NOMO-1 treated with DMSO at 0.1 percent for 48 hours (cell line): ENCODE measurements at regions not wholly inside any gene's neighbourhood (a gene's known extent, or its start where the extent isn't known, plus 50 kb on each side); places are given as distances from the start of the nearest gene placed in this dataset.
"Not testable (repeated sequence)": the region's sequence is repeated elsewhere in the genome, so short reads cannot be mapped to it uniquely, and the experiment has no call there.

Source experiments
- DNase-seq: peaks from one replicate; lab custom pipeline; 2025; ENCODE audit not compliant: unreplicated experiment; lab: John Stamatoyannopoulos, UW

DNA sequence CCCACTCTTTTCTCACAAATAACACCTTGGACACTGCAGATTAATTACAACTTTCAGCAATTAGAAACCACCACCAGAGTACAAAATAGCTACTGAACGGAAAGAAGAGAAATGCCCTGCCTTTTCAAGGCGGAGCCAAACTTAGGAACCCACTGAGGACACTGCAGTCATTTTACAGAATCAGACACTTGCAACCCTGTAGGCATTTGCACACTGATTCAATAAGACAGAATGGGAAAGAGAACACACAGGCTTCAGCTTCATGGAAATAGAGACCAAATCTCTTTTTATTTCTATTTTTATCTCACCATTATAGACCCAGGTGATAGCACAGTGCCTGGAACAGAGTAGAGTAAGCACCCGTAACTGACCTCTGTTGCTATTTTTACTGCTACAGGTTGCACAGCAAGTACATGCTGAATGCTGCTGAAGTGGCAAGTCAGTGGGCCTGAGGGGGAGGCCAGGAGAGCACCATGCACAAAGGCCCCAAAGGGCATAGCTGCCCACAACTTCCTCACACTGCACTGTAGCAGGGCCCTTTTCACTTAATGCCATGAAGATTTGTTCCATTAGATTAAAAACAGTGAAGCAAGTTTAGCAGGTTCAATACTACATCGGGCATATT is 50.7 kb upstream of the EDARADD start:
- no peak for DNase-seq

DNA sequence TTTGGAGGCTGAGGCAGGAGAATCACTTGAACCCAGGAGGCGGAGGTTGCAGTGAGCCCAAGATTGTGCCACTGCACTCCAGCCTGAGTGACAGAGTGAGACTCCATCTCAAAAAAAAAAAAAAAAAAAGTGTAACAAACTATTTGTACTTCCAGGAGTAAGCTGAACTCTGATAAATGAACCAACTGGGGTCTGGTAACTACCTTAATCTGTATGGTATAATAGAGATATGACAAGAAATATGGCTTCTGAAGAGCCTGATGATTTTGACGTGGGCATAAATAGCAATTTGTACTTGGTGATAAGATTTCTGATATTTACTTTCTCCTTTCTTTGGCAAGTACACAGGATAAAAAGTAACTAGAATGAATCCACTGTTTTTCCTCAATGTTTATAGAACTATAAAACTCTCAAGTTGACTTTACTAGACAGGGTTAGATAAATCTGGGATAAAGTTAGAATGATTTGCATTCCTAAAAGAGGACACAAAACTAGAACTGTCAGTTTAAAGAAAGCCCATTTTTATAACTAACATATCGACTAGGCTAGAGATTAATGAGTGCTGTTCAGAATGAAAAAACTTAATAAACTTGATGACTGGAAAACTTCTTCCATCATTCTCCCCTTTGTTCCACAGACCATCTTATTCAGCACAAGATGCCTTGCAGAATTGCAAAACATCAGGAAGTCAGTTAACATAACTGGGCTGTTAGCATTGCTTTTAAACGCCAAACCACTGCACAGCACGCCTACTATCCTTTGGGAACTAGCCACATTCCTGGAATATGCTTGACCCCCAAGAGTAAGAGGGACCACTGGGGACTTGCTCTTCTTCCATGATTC is 51.5 kb upstream of the EDARADD start:
- DNase-seq, result no peak

DNA sequence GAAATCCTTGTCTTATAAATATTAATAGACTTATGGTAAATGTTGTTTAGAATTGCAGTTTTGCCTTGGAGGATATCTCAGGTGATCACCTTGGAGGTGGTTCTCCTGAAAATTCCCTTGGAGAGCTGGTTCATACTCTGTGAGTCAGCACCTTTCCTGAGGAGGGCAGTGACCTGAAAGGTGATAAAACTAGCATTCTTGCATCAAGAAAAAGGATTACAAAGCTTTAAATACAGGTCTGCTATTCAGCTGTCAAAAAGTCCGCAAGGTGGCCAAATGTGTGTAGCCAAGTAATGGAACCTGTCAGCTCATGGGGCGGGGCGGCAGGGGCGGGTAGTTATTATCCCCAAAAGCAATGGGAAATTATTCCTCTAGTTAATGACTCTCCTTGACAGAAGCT is 52.8 kb upstream of the EDARADD start:
- DNase-seq, result no peak

DNA sequence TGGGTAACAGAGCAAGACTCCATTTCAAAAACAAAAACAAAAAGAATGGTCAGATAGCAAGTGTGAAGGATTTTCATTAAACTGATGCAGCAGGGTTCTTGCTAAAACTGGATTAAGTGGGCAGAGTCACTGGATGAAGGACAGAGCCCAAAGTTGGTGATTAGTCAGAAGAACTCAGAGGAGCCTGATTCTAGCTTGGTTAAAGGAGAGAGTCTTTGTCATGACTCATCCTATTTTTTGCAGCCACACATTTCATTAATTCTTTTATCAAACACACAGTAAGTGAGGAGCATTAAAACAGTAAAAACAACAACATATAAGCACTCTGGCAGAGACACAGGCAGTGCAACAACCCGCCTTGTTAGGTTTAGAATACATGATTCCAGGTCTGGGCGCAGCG is 56.0 kb upstream of the EDARADD start:
- DNase-seq, result no peak

DNA sequence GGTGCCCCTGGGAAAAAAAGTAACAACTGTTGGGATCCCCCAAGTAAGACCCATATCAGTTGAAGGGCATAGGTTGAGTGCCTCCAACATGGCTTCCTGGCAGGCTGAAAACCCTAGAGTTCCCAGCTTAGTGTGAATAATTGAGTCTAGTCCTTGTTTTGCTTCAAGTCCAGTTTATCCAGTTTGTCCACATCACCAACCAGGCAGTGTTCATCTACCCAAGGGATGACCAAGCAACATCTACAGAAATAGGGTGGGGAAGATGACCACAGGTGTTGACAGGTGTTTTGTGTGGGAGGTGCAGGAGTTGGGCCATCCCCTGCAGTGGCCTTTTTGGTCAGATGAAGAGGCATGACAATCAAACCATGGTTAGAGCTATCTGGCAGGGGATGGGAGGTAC is 54.3 kb upstream of the ERO1B start:
- DNase-seq, result no peak

DNA sequence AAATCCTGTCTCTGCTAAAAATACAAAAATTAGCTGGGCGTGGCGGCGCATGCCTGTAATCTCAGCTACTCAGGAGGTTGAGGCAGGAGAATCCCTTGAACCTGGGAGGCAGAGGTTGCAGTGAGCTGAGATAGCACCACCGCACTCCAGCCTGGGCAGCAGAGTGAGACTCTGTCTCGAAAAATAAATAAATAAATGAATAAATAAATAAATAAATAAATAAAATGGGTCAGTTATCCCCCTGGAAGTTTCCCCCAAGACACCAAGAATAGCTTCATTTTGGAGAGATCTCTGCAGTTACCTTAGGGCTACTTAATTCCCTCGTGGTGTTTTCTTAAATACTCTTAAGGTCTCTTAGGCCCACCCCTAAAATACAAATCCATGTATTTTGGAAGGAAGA is 53.9 kb upstream of the ERO1B start:
- not testable (repeated sequence) for DNase-seq

DNA sequence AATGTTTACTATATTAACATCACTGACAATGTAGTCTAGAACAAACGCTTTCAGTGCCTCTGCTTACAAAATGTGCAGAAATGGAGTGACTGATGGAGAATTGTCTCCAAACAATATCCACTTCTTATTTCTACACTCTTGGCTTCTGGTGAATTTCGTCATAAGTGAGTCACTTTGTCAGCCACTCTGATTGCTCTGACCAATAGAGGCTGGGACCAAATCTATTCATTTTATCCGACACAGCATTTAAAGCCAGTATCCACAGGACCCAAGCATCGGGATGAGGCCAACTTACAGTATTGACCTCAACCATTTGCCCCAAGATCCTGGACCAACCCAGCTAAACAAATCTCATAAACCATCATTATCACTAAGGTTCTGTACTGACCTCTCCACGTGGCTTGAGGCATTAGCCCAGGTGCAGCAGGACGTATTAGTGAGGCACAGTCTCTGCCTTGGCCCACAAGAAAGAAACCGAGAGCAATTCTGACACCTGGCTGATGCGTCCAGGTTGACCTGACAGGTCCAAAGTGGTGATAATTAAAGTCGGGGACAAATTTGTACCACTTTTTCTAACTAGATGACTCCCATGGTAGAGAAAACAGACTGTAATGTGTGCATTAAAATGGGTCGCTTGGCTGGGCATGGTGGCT is 53.3 kb upstream of the ERO1B start:
- DNase-seq, result no peak

DNA sequence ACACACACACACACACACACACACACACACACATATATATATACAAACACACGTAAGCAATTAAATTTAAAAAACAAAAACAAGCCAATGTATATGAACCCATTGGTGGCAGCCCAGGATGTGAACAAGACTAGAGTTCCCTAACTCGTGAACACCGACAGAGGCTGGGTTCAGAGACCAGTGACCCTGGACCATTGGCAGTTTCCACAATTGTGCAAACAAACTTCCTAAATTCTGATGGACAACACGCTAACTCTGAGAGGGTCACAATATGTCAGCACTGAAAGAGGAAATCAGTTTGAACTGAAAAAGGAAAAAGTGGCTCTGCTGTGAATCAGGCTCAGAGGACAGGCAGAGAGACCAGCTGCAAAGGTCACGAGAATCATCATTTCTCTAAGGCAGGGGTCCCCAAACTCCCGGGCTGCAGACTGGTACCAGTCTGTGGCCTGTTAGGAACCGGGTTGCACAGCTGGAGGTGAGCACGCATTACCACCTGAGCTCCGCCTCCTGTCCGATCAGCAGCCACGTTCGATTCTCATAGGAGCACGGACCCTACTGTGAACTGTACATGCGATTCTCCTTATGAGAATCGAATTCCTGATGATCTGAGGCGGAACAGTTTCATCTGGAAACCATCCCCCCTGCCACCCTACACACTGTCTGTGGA is 50.5 kb upstream of the ERO1B start:
- peak; percentile 27 for DNase-seq
